ENCODE measurements at regions not wholly inside any gene's neighbourhood (a gene's known extent, or its start where the extent isn't known, plus 50 kb on each side); places are given as distances from the start of the nearest gene placed in this dataset.

DNA sequence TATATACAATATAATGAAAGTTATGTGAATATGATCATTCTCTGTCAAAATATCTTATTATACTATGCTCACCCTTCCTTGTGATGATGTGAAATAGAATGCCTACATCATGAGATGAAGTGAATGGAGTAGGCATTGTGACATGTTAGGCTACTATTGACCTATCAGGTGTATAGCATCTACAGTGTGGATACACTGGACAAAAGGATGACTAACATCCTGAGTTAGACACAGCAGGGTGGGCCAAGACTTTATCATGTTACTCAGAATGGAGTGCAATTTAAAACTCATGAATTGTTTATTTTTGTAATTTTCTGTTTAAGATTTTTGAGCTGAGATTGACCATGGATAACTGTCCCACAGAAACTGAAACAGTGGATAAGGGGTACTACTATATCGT lies 53.4 kb upstream of the NAV3 start:
- TF ChIP-seq CTCF (IDR thresholded peaks at IDR 0.05; ENCODE audit: insufficient read depth, low read length, poor library complexity, severe bottlenecking): no peak
- no peak for DNase-seq (ENCODE audit: extremely low read depth, insufficient read length)
- Histone ChIP-seq H3K36me3 (ENCODE audit: control insufficient read depth, insufficient read depth, low read length) (no peaks in the 10 kb centered on the region), H3K4me3 (replicated peaks; ENCODE audit: low read depth, low read length) (no peak overlapping the region), H3K27me3 (replicated peaks; ENCODE audit: control insufficient read depth, insufficient read depth, low read length) (no peaks in the 10 kb centered on the region)

- TF ChIP-seq CTCF (IDR thresholded peaks at IDR 0.05; ENCODE audit: insufficient read depth, low read length, poor library complexity, severe bottlenecking): no peak
- DNase-seq (ENCODE audit: extremely low read depth, insufficient read length): no peak
- no peak overlapping the region for H3K4me3 ChIP-seq (replicated peaks; ENCODE audit: low read depth, low read length)
- no peaks in the 10 kb centered on the region for H3K36me3 ChIP-seq (ENCODE audit: control insufficient read depth, insufficient read depth, low read length)
- H3K27me3 ChIP-seq (replicated peaks; ENCODE audit: control insufficient read depth, insufficient read depth, low read length): no peaks in the 10 kb centered on the region
Observed at GRCh38 chr12:77774761-77775160, 55.9 kb upstream of the NAV3 start.

- no peak for DNase-seq (ENCODE audit: extremely low read depth, insufficient read length)
- no peak for TF ChIP-seq CTCF (IDR thresholded peaks at IDR 0.05; ENCODE audit: insufficient read depth, low read length, poor library complexity, severe bottlenecking)
- H3K4me3 ChIP-seq (replicated peaks; ENCODE audit: low read depth, low read length): no peak overlapping the region
- no peaks in the 10 kb centered on the region for H3K27me3 ChIP-seq (replicated peaks; ENCODE audit: control insufficient read depth, insufficient read depth, low read length)
- H3K36me3 ChIP-seq (ENCODE audit: control insufficient read depth, insufficient read depth, low read length): no peaks in the 10 kb centered on the region
Observed at GRCh38 chr12:77772676-77773298, 57.9 kb upstream of the NAV3 start.

- Histone ChIP-seq H3K4me3 (replicated peaks; ENCODE audit: low read depth, low read length) (no peak overlapping the region), H3K27me3 (replicated peaks; ENCODE audit: control insufficient read depth, insufficient read depth, low read length) (no peaks in the 10 kb centered on the region), H3K36me3 (ENCODE audit: control insufficient read depth, insufficient read depth, low read length) (no peaks in the 10 kb centered on the region)
- DNase-seq (ENCODE audit: extremely low read depth, insufficient read length): no peak
- no peak for TF ChIP-seq CTCF (IDR thresholded peaks at IDR 0.05; ENCODE audit: insufficient read depth, low read length, poor library complexity, severe bottlenecking)
Observed at GRCh38 chr12:77768558-77768957, 62.1 kb upstream of the NAV3 start.

DNA sequence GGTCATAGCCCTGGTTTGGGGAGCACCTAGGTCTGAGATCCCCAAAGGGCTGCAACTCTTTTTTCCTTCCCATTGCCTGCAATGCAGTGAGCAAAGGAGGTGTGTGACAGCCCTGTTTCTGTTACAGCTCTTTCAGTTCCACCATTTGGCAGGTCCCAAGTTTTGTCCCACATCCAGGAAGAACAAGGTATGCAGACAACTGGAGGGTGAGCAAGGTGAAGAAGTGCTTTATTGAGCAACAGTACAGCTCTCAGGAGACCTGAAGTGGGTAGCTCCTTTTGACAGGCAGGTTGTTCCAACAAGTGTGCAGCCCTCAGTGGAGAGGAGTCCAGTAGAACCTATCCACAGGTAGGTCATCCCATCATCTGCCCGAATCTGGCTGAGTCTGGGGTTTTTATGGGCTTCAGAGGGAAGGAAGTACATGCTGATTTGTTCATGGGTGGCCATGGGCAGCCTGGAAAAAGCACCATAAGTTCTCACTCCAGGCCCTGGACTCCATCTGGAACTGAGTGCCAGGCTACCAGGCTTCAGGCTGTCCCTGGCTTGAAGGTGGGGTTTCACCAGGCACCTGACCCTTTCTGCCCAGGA lies 62.8 kb upstream of the NAV3 start:
- Histone ChIP-seq H3K36me3 (ENCODE audit: control insufficient read depth, insufficient read depth, low read length) (no peaks in the 10 kb centered on the region), H3K27me3 (replicated peaks; ENCODE audit: control insufficient read depth, insufficient read depth, low read length) (no peaks in the 10 kb centered on the region)
- TF ChIP-seq CTCF (IDR thresholded peaks at IDR 0.05; ENCODE audit: insufficient read depth, low read length, poor library complexity, severe bottlenecking): no peak

More for the DNA sequence above, 62.8 kb upstream of the NAV3 start:
- DNase-seq (ENCODE audit: extremely low read depth, insufficient read length): no peak
- H3K4me3 ChIP-seq (replicated peaks; ENCODE audit: low read depth, low read length): no peak overlapping the region
